ENCODE measurements at regions not wholly inside any gene's neighbourhood (a gene's known extent, or its start where the extent isn't known, plus 50 kb on each side); places are given as distances from the start of the nearest gene placed in this dataset.

GRCh38 chr2:62435720-62436119 is 70.3 kb downstream of the TMEM17 start:
- no peaks in the 10 kb centered on the region for H3K36me3 ChIP-seq (ENCODE audit: control insufficient read depth in 2 of 2, insufficient read depth in 1 of 2, low read length in 2 of 2)
- ChIA-PET POLR2A (no interaction called here), CTCF (no interaction called here)
- no peak overlapping the region for H3K27ac ChIP-seq (ENCODE audit: extremely low read depth, low read depth, low read length)
- H3K9me3 ChIP-seq (ENCODE audit: control insufficient read depth, insufficient read depth, low read depth, low read length), result no peaks in the 10 kb centered on the region
- no peak overlapping the region for H3K4me3 ChIP-seq (ENCODE audit: low read depth, low read length)
- no peaks in the 10 kb centered on the region for H3K4me1 ChIP-seq (ENCODE audit: control insufficient read depth, insufficient read depth, low read length)
- TF ChIP-seq ZNF362 (tag by site-specific recombination; IDR thresholded peaks at IDR 0.05), result no peak
- no peak for TF ChIP-seq ZNF629 (tag by site-specific recombination; IDR thresholded peaks at IDR 0.05)
- TF ChIP-seq ZBTB6 (tag by site-specific recombination; IDR thresholded peaks at IDR 0.05), result no peak
- TF ChIP-seq MZF1 (tag by site-specific recombination; IDR thresholded peaks at IDR 0.05; ENCODE audit: borderline replicate concordance), result no peak
- TF ChIP-seq ZNF792 (tag by site-specific recombination; IDR thresholded peaks at IDR 0.05), result no peak
- TF ChIP-seq TCF7L2 (IDR thresholded peaks at IDR 0.05; ENCODE audit: borderline replicate concordance, low read depth, low read length), result no peak
- TF ChIP-seq ZNF707 (tag by site-specific recombination; IDR thresholded peaks at IDR 0.05), result no peak

- ChIA-PET CTCF (interaction anchor here (1.4 kb wide), 1 partner anchor 12 kb away, joined by 5 read pairs; no protein-coding TSS in a partner anchor), POLR2A (interaction anchor here (0.7 kb wide), 1 partner anchor 565 kb away, joined by 3 read pairs; no protein-coding TSS in a partner anchor)
- H3K9me3 ChIP-seq (ENCODE audit: control insufficient read depth, insufficient read depth, low read depth, low read length), result no peaks in the 10 kb centered on the region
- TF ChIP-seq HOXA7 (CRISPR knock-in tag; IDR thresholded peaks at IDR 0.05; ENCODE audit: borderline replicate concordance) (no peak), ZBTB49 (tag by site-specific recombination; IDR thresholded peaks at IDR 0.05; ENCODE audit: low read depth) (no peak), ZNF768 (tag by site-specific recombination; IDR thresholded peaks at IDR 0.05) (no peak), ZSCAN23 (tag by site-specific recombination; IDR thresholded peaks at IDR 0.05) (no peak), ZFP37 (tag by site-specific recombination; IDR thresholded peaks at IDR 0.05) (no peak), ZFHX2 (tag by site-specific recombination; conservative IDR thresholded peaks at IDR 0.05) (peak; percentile 63), ZBTB7A (tag by site-specific recombination; IDR thresholded peaks at IDR 0.05; ENCODE audit: low read depth) (no peak), ZNF629 (tag by site-specific recombination; IDR thresholded peaks at IDR 0.05) (no peak), ZNF560 (tag by site-specific recombination; IDR thresholded peaks at IDR 0.05; ENCODE audit: borderline replicate concordance) (no peak), EGR2 (tag by site-specific recombination; IDR thresholded peaks at IDR 0.05; ENCODE audit: low read depth) (peak; percentile 60; the same call in 1 of the 2 replicates), ZSCAN5A (tag by site-specific recombination; IDR thresholded peaks at IDR 0.05) (no peak), ZFP3 (tag by site-specific recombination; IDR thresholded peaks at IDR 0.05; ENCODE audit: low read depth) (no peak)
- H3K4me3 ChIP-seq (ENCODE audit: low read depth, low read length), result no peak overlapping the region
- H3K36me3 ChIP-seq (ENCODE audit: control insufficient read depth in 2 of 2, insufficient read depth in 1 of 2, low read length in 2 of 2), result no peaks in the 10 kb centered on the region
- no peaks in the 10 kb centered on the region for H3K4me1 ChIP-seq (ENCODE audit: control insufficient read depth, insufficient read depth, low read length)
- no peak overlapping the region for H3K27ac ChIP-seq (ENCODE audit: extremely low read depth, low read depth, low read length)
Measured at GRCh38 chr2:62432407-62432806, 73.6 kb downstream of the TMEM17 start.

Data from HEK293 (cell line).